ENCODE measurements at regions not wholly inside any gene's neighbourhood (a gene's known extent, or its start where the extent isn't known, plus 50 kb on each side); places are given as distances from the start of the nearest gene placed in this dataset.

DNA sequence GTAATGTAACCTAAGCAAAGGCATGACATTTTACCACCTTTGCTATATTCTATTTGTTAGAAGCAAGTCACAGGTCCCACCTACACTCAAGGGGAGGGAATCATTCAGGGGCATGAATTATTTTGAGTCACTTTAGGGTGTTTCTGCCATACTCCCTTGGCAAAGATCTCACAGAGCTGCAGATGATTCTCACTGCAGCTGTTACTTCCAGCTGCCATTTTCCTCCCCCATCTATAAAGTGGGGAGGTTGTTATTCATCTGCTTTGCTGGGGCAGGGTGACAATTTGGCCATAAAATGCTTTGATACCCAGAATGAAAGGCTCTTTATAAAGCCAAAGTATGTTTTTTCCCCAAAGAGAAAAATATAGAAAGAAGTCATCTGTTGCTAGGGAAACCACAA is 136.5 kb upstream of the SMIM31 start:
- TF ChIP-seq, protein P1, sequence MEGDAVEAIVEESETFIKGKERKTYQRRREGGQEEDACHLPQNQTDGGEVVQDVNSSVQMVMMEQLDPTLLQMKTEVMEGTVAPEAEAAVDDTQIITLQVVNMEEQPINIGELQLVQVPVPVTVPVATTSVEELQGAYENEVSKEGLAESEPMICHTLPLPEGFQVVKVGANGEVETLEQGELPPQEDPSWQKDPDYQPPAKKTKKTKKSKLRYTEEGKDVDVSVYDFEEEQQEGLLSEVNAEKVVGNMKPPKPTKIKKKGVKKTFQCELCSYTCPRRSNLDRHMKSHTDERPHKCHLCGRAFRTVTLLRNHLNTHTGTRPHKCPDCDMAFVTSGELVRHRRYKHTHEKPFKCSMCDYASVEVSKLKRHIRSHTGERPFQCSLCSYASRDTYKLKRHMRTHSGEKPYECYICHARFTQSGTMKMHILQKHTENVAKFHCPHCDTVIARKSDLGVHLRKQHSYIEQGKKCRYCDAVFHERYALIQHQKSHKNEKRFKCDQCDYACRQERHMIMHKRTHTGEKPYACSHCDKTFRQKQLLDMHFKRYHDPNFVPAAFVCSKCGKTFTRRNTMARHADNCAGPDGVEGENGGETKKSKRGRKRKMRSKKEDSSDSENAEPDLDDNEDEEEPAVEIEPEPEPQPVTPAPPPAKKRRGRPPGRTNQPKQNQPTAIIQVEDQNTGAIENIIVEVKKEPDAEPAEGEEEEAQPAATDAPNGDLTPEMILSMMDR (IDR thresholded peaks at IDR 0.05) = no peak
- no peak for TF ChIP-seq POLR2A (IDR thresholded peaks at IDR 0.05)

Measured in suprapubic skin (tissue), 3 donors.